NCI-H526 (cell line): ENCODE measurements at regions not wholly inside any gene's neighbourhood (a gene's known extent, or its start where the extent isn't known, plus 50 kb on each side); places are given as distances from the start of the nearest gene placed in this dataset.
"Not testable (repeated sequence)": the region's sequence is repeated elsewhere in the genome, so short reads cannot be mapped to it uniquely, and the experiment has no call there.

Source experiments
- DNase-seq, 2 experiments: peaks; one replicate each; lab custom pipeline; 2025; lab: John Stamatoyannopoulos, UW

- not testable (repeated sequence) for DNase-seq
Observed at GRCh38 chr9:42239445-42240260, 56.2 kb downstream of the SPATA31A6 start.

- not testable (repeated sequence) for DNase-seq
Observed at GRCh38 chr9:42240261-42240579, 56.8 kb downstream of the SPATA31A6 start.

DNA sequence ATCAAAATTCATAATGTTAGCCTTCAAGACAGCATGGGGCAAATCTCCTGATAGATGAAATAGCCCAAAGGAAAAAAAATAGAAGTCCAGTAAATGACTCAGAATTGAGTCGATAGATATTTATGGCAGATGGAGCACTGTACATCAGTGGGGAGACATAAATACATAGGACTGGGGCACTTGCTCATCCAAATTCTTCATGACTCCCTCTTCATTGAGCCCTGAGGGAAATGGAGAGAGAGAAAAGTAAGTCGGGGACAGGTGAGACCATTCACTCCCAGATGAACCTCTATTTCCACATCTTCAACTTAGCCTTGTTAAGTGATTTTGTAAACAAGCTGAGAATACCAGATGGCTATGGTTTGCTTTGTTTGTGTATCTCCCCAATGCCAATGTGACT, 59.8 kb downstream of the SPATA31A6 start:
- DNase-seq, result not testable (repeated sequence)

GRCh38 chr9:42243822-42244221, 60.4 kb downstream of the SPATA31A6 start:
- not testable (repeated sequence) for DNase-seq

DNA sequence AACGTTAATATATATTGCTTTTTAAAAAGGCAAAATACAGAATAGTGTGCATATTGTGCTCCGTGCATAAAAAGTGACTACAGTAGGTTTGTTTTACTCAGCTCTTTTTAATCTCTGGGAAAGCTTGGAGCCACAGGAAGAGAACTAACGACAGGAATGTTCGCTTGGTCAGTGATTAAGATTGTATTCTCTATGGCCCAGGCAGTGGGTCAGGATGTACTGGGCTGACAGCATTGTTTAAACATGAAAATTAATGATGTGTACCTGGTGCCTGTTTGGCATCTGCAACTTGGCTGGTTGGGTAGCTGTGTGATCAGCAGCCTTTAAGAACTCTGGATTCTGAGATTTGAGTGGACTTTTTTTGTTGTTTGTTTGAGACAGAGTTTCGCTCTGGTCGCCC, 85.3 kb downstream of the SPATA31A6 start:
- DNase-seq, result peak in 1 of 2 experiments; percentile 37

GRCh38 chr9:42269171-42269570, 85.7 kb downstream of the SPATA31A6 start:
- DNase-seq, result peak; percentile 36 to 37

- DNase-seq, result not testable (repeated sequence)
Observed at GRCh38 chr9:42273191-42273590, 89.7 kb downstream of the SPATA31A6 start.

DNA sequence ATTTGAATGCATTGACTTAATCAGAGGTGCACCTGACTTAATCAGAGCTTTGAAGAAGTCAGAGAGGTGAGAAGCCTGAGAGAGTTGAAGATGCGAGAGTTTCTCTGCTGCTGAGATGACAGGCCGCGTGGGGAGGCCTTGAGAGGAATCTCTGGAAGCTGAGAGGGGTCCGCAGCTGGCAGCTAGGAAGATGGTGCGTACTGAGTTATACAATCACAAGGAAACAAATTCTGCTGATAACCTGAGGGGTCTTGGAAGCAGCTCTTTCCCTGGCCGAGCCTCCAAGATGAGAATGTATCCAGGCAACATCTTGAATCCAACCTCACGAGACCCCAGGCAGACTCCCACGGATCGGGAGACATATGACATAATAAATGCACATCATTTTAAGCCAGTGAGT, 91.7 kb downstream of the SPATA31A6 start:
- no peak for DNase-seq

DNA sequence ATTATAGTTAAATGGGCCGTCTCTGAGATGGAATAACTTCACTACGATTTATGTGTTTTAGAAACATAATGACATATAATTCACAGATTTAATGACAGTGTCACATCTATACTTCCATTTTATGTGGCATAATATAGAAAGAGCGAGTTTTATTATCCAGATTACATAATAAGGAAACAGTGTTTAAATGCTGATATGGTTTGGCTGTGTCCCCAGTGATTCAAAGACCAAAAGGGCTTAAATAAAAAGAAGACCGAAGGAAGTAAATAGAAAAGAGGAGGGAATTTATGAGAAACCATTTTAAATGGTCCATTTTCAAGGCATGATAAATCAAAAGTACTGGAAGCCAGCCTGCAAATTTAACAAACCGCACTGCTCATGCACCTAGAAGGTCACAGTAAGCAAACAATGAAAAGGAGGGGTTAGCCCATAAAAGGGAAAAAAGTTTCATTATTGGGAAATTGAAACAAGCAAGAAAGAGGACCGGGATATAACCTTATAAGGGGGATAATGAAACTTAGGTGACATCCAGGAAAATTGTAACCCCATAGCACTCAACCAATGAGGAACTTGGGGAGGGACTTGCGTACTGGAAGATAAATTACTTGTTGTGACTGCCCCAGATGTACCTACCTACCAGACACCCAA, 99.2 kb downstream of the SPATA31A6 start:
- DNase-seq, result not testable (repeated sequence)

- DNase-seq, result not testable (repeated sequence)
Observed at GRCh38 chr9:42283179-42283543, 99.7 kb downstream of the SPATA31A6 start.

DNA sequence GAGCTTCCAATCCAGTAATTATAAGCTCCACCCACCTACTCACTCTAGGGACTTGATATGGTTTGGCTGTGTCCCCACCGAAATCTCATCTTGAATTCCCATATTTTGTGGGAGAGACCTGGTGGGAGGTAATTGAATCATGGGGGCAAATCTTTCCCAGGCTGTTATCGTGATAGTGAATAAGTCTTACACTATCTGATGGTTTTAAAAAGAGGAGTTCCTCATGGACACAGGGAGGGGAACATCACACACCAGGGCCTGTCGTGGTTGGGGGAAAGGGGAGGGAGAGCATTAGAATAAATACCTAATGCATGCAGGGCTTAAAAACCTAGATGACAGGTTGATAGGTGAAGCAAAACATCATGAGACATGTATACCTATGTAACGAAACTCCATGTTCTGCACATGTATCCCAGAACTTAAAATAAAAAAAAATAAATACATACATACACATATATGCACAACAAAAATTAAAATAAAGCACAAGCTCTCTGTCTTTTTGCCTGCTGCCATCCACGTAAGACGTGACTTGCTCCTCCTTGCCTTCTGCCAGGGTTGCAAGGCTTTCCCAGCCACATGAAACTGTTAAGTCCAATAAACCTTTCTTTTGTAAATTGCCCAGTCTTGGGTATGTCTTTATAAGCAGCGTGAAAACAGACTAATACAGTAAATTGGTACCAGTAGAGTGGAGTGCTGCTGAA, 102.8 kb downstream of the SPATA31A6 start:
- not testable (repeated sequence) for DNase-seq

DNA sequence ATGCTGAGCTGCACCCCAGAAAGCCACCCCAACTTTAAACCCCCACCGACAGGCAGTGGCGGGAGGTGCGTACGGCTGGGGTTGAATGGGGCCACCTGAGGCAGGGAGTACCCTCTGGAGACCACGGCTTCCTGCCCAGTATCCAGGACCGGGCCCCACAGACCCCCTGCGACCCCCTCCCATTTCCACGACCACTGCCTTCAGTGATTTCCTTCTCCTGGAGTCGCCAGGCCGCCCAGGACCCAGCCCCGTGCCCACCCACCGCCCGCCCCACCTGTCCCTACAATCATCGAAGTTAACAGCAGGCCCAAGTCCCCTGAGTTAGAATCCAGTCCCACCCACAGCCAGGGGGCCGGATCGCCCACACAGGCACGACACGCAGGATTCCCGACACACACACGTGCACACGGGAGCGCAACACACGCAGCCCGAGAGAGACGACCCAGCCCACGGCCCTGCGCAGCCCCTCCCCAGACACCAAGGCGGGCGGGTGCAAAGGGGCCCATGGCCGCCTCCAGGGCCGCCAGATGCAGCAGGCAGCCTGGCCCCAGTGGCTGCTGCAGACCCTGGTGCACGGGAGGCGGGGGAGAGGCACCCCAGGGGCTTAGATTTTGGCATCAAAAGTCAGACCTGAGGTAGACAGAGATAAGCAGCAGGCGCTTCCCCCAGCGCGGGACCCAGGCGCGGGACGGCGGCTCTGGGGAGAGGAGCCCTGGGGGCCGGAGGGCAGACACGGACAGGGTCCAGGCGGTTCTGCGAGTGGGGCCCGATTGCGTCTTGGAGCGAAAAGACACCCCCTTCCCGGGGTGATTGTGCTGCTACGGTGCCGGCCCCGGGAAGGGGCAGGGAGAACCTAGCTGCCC, 104.8 kb downstream of the SPATA31A6 start:
- not testable (repeated sequence) for DNase-seq

- DNase-seq, result not testable (repeated sequence)
Observed at GRCh38 chr9:42288865-42289229, 105.4 kb downstream of the SPATA31A6 start.

- DNase-seq, result not testable (repeated sequence)
Observed at GRCh38 chr9:42300124-42300523, 116.7 kb downstream of the SPATA31A6 start.

- DNase-seq, result not testable (repeated sequence)
Observed at GRCh38 chr9:42306625-42307024, 123.2 kb downstream of the SPATA31A6 start.

DNA sequence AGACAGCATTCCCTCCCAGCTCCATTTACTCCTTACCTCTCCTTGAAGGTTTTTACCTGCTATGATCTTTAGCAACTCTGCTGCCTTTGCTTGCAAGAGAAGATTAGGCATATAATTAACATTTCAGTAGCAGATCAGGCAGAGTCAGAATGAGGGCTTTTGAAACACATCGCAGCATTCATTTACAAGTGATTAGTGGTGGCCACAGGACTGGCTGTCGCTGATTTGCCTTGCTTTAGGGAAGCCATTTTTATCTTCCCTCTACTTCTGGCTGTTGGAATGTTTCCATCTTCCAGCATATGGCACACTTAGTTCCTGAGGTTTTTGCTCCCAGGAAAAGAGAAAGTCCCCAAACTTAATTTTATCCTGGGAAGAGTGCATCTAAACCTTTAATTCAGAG, 124.0 kb downstream of the SPATA31A6 start:
- DNase-seq, result not testable (repeated sequence)

DNA sequence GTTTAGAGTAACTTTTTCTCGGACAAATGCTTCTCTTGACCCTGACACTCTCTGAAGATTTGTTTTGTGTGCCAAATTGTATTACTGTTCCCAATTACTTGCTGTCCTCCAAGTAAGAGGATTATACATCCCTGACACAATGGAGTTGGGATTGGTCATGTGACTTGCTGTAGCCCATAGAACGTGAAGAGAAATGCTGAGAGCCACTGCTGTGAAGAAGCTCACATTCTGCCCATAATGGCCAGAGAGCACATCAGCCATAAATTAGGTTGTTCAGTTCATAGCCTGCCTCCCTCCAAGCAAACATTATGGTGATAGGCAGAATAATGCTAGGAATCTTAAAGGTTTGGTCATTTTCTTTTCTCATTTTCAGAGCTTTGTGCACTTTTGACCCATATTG, 127.5 kb downstream of the SPATA31A6 start:
- not testable (repeated sequence) for DNase-seq

DNA sequence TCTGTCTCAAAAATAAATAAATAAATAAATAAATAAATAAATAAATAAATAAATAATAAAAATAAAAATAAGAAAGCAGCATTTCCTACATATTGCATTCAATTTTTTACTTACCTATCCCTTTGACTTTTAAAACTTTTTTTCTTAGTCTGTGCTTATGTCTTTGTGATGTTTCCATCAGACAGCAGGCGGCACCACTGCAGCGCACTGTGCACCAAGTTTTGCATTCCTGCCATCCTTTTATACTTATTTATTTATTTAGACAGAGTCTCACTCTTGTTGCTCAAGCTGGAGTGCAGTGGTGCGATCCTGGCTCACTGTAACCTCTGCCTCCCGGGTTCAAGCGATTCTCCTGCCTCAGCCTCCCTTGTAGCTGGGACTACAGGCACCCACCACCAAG, 132.6 kb downstream of the SPATA31A6 start:
- peak in 1 of 2 experiments; percentile 1 for DNase-seq

DNA sequence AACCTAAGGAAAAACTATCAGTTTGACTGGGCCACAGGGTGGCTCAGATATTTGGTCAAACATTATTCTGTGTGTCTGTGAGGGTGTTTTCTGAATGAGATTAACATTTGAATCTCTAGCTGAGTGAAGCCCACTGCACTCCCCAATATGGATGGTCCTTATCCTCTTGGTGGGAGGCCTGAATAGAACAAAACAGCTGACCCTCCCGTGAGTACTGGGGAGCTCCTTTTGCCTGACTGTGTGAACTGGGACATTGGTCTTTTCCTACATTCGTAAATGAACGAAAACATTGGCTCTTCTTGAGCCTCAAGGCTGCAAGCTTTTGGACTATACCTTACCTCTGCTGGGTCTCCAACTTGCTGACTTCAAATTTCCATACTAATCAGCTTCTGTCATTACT, 134.2 kb downstream of the SPATA31A6 start:
- DNase-seq, result not testable (repeated sequence)

DNA sequence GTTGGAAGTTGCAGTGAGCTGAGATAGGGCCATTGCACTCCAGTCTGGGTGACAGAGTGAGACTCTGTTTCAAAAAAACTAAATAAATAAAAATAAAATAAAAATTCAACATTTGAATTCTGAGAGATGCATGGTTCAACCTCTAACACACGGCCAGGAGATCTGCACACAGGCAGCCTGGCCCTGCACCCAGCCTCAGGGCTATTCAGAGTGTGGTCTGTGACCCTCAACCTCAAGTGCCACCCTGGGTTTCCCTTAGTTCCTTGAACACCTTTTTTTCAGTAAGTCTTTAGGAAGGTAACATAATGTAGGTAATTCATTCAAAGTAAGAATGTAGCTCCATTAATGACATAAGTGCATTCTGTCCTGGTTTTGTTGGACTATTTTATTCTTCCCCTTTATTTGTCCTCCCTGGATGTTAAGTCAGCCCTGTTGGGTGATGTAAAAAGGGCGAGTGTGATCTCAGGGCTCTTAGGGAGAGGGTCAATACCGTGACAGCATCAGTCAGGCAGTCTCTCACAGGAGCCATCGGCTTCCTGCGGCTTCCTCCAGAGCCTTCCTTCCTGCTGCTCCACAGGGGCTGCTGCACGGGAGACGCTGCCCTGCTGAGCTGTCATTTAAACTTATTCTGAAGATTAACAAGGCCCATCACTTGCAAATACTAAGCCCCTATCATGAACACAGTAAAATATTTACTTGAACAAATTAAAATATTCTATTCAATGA, 139.8 kb downstream of the SPATA31A6 start:
- DNase-seq, result not testable (repeated sequence)

DNA sequence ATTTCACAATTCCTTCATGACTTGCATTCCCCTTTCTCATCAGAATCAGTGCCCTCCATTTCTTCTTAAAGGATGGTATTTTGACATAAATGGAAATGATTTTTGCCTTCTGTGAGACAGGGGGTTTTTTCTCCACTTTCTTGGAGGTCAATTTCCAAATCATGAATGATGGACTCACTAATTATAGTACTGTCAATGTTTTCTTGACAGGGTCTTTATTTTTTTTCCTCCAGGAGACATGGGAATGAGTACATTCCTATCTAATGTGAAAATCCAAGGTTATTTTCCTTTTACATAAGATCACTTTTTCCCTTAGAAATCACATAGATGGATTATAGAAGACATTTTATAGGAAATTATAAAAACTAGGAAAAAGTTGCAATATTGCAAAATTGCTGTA, 141.7 kb downstream of the SPATA31A6 start:
- not testable (repeated sequence) for DNase-seq
